Uterus (tissue), 2 donors: ENCODE measurements at regions not wholly inside any gene's neighbourhood (a gene's known extent, or its start where the extent isn't known, plus 50 kb on each side); places are given as distances from the start of the nearest gene placed in this dataset.

Experiments used
- POLR2A ChIP-seq, 2 donors: fragments of 450-650 bp; IDR thresholded peaks; one replicate each; pipeline ENCODE4 v1.6.1; 2016; ENCODE audit warnings: antibody characterized with exemption in 2 of 2, mild to moderate bottlenecking in 1 of 2, moderate library complexity in 1 of 2
- TF ChIP-seq, protein P1 (sequence below), 4 experiments: fragments of 200-600 bp in 2 of 4; fragments of 450-650 bp in 2 of 4; sonication (generic) in 2 of 4; IDR thresholded peaks; one replicate each; pipeline ENCODE4 v1.5.1; 2016 to 2019; ENCODE audit warnings: antibody characterized with exemption in 4 of 4, mild to moderate bottlenecking in 2 of 4, moderate library complexity in 1 of 4

DNA sequence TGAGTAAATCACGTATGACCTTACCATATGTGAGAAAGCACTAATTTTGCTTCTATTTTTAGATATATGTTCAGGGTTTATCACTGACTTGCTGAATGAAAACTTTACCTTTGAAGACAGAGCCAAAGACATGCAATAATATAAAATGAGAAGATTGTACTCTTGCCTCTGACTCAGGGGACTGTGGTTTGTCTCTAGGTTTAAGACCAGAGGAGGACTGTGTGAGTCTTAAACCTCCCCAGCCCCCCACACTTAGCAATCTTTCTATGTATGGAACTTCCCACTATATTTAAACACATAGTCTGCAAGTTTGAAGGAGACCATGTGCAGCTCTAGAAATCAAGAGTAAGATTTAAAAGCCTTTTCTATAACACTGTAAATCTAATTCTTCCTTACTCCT is 368.7 kb upstream of the FAM241A start:
- TF ChIP-seq, protein P1, sequence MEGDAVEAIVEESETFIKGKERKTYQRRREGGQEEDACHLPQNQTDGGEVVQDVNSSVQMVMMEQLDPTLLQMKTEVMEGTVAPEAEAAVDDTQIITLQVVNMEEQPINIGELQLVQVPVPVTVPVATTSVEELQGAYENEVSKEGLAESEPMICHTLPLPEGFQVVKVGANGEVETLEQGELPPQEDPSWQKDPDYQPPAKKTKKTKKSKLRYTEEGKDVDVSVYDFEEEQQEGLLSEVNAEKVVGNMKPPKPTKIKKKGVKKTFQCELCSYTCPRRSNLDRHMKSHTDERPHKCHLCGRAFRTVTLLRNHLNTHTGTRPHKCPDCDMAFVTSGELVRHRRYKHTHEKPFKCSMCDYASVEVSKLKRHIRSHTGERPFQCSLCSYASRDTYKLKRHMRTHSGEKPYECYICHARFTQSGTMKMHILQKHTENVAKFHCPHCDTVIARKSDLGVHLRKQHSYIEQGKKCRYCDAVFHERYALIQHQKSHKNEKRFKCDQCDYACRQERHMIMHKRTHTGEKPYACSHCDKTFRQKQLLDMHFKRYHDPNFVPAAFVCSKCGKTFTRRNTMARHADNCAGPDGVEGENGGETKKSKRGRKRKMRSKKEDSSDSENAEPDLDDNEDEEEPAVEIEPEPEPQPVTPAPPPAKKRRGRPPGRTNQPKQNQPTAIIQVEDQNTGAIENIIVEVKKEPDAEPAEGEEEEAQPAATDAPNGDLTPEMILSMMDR (IDR thresholded peaks at IDR 0.05), result no peak
- no peak for TF ChIP-seq POLR2A (IDR thresholded peaks at IDR 0.05)
